ENCODE measurements at regions not wholly inside any gene's neighbourhood (a gene's known extent, or its start where the extent isn't known, plus 50 kb on each side); places are given as distances from the start of the nearest gene placed in this dataset.
"Not testable (repeated sequence)": the region's sequence is repeated elsewhere in the genome, so short reads cannot be mapped to it uniquely, and the experiment has no call there.

DNA sequence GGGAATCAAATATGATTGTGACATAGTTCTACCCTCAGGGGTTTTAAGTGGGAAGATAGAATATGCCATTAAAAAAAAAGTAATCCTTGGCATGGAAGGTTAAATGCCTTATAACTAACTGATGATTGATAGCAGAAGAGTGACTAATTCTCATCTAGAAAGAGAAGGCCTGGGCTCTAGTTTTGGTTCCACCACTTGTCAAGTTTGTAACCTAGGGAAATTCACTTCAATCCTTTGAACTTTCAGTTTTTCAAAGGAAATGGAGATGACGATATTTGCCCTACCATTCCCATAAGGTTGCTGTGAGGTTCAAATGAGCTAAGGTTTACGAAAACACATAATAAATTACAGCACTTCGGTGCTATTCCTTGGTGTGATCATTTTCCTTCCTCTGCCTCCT is 88.5 kb downstream of the GPR88 start:
- no peak for DNase-seq
- ATAC-seq = no peak
- intact Hi-C loops (cut with DNase I, micrococcal nuclease) = no loop called here

DNA sequence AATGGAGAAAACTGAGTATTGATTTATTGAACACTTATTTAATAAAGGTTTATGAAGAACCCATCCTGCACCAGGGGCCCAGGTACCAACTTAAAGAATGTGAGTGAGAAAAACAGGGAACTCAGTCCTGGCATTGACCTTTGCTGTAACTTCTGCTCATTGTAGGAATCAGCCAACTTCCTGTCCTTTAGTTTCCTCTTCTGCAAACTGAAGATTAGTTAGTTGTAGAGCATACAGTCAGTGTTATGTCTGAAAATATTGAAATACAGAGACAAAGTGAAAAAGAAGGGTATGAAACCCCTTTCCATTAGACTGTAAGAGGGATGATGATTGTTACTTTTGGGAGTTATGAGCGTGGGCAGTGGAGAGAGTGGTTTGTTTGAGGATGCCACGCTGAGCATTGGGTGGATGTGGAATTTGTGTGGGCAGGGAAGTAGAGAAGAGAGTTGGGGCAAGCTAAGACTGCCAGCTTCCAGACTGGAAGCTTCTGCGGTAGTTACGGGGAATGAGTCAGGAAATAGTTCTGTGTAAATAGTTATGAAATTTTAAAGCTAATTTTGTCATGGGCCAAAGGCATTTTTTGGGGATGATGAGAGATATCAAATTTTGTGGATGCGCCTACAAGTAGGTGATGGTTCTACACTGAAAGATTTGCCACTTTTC is 89.2 kb downstream of the GPR88 start:
- DNase-seq (no peak), ATAC-seq (no peak)
- intact Hi-C loops (cut with DNase I, micrococcal nuclease) = no loop called here

DNA sequence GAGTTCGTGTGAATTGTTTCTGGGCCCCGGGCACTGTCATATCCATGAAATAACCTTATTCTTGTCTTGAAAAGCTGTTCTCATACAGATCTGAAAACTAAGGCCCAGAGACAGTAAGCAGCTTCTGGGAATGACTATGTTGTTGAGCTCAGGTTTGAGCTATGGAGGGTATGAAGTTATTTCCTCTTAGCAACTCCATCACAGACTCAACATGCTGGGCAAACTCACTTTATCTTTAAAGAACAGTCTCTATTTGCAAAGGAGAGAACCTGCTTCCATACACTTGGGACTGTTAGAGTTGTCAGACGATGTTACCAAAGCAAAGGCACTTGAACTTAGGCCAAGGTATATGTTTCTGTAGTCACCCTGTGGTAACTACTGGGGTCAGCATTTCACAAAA is 90.0 kb downstream of the GPR88 start:
- ATAC-seq (no peak), DNase-seq (no peak)
- intact Hi-C loops (cut with DNase I, micrococcal nuclease) = no loop called here

DNA sequence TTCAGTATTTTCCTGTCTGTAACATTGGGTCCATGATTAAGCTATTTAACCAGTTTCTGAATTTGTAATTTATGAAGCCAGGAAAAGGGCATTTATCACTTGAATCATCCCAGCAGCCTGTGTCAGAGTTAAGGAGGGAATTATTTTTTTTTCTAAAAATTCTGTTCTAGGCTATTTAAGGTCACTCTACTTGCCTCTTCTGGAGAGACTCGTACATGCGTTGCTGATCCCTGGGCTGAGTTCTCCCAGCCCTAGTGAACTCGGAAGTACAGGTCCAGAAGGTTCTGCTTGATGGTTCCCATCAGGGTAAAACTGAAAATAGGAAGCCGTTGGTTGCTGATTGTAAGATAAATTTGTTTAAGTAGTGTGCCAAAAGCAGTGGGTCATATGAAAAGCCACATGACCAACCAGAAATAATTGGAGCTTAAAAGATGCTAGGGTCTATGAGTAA is 90.7 kb downstream of the GPR88 start:
- DNase-seq (no peak), ATAC-seq (no peak)
- intact Hi-C loops (cut with DNase I, micrococcal nuclease) = no loop called here

DNA sequence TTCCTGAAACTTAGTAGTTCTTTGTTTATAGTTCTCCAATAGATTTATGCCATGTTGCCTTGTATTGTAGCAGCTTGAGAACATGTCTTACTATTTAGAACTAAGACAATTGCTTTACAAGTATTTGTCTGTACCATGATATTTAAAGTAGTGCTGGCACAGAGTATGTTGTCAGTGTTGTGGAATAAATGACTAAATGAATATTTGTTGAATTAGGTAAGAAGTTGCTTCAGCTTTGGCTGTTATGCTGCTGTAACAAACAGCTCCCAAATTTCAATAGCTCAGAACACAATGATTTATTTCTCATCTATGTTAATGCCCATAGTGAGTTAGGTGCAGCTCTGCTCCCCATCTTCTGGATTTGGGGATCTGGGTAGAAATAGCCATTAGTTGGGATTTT is 90.2 kb upstream of the VCAM1 start:
- no peak for ATAC-seq
- intact Hi-C loops (cut with DNase I, micrococcal nuclease) = no loop called here
- DNase-seq = no peak

DNA sequence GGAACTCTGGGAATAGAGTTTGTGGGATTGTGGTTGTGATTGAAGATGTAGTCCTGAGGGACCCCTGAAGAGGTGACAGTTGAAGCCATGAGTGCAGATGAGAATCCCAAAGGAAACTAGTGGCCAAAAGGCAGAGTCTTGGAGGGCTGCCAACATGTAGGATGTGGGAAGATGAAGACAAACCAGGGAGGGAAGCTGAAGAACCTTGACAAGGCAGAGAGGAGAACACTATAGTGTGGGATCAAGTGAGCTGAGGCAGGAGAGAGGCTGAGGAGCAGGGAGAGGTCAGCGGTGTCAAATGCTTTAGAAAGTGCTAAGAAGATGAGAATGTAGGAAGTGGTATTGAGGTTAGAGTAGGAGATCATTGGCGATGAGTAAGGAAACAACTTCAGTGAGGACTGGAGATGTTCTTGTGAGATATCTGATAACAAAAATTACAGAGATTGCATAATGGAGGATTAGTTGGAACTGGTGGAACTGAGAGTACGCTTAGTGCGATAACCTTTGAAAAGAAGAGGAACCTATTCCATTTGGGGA is 88.5 kb upstream of the VCAM1 start:
- intact Hi-C loops (cut with DNase I, micrococcal nuclease) = no loop called here
- no peak for ATAC-seq
- no peak for DNase-seq

DNA sequence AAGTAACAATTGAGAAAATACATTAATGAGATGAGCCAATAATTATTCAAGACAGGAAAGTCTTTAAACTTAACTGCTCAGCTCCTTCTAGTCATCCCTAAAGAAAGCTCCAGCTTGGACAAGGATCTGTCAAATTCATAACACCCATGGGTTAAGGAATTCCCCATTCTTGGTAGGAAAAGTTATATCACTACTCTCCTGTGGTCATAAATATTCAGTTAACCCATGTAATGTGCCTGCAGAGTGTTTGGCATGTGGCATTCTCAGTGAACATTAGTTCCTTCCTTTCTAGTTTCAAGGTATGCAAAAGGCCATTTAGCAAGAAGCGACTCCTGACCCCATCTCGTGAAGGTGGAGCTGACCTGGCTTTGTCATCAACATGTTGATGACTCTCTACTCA is 76.7 kb upstream of the VCAM1 start:
- no peak for ATAC-seq
- DNase-seq = no peak
- intact Hi-C loops (cut with DNase I, micrococcal nuclease) = no loop called here

DNA sequence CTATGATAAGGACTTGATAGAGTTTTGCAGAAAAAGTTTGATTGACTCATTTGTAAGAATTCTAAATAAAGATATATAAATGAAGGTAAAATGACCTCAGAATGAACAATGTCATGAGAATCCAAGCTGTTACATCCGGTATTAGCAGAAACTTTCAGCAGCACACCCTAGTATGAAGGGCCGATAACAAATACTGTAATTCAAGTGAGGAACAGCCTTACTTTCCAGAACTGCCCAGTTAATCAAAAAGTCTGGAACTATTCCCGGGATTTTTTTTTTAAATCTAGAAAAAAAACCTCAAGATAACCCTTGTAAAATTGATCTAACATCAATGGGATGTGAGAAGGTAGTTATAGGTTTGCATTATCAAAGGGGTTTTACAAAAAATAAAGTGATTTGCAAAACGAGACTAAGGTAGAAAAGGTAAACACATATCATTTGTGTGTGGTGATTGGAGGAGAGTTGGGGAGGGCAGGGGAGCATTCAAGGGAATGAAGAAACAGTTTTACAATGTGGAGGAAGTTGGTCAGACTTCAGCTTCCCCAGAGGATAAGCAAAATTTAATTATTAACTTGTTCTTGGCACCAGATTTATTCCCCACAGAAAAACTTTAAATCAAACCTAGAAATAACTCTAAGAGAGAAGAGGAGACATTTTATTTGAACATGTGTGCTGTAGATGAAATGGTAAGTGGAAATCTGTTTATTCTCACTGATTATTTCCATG is 75.9 kb upstream of the VCAM1 start:
- DNase-seq = no peak
- peak; percentile 88 for ATAC-seq
- intact Hi-C loops (cut with DNase I, micrococcal nuclease) = no loop called here

DNA sequence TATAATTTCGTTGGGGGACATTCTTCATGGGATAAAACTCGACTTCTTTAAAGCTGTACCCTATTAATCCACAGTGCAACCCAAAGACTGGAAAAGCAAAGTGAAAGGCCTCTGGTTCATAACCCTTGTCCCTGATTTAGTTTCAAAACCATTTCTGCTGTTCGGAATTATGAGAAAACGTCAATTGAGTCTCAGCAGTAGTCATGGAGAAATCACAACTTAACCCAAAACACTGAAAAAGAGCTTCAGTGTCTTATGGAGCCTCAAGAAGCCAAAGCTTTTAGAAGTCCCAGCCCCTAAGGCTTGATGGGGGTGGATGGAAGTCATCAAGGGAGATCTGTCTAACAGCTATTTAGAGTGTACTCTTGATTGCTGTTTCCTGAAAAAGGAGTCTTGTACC is 73.5 kb upstream of the VCAM1 start:
- intact Hi-C loops (cut with DNase I, micrococcal nuclease) = no loop called here
- ATAC-seq (no peak), DNase-seq (no peak)

DNA sequence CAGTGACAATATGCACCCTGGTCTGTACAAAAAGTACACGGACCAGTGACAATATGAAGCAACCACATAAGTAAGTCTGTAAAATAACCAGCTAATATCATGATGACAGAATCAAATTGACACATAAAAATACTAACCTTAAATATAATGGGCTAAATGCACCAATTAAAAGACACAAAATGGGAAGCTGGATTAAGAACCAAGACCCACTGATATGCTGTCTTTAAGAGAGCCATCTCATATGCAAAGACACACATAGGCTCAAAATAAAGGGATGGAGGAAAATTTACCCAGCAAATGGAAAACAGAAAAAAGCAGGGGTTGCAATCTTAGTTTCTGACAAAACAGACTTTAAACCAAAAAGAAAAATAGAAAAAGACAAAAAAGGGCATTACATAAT is 70.4 kb upstream of the VCAM1 start:
- DNase-seq = no peak
- ATAC-seq = no peak
- intact Hi-C loops (cut with DNase I, micrococcal nuclease) = no loop called here

DNA sequence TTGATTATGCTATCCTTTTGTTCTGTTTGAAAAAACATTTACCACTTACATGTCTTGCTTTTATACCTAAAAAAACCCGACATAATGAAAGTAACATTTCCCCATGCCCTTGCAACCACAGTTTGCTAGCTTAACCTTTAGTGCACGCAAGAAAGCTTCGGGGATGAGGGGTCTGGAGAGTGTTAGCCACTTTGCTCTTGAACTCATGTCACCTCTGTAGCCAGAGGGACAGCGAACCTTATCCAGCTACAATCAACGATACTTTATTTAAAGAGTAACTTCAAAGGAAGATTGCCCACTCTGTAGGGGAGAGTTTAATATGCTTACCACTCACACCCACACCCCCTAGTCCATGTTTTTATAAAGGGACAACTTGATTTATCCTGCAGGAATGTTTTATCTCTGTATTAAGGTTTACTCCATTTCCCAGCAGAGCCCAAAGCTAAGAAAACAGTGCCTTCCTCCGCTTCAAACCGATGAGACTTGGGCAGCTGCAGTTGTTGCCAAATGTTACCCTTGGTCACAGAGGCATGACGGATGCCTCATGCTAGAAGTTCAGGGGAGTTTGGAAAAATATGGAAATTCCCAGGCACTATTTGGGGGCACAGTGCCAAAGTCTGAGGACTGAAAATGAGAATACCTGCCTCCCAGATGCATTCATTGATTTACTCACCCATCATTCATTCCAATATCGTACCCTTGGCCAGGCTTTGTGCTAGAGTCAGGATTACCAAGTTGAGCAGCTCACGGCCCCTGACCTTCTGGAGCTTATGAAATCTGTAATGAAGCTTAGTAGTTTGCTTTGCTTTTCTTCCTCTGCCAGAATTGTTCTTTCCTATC is 61.4 kb upstream of the VCAM1 start:
- DNase-seq (no peak), ATAC-seq (no peak)
- intact Hi-C loops (cut with DNase I, micrococcal nuclease) = no loop called here

DNA sequence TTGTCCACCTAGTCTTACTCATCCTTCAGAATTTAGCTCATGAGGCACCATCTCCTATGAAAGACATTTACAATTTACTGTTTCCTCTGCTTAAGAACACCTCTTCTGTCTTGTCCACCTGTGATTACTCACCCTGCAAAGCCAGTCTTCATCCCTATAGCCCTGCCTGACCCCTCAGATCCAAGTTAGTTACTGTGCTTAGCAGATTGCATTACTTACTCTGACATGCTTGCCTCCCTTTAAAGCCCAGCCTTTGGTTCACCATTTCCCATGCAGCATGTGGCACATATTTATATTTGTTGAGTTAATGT is 60.9 kb upstream of the VCAM1 start:
- ATAC-seq (no peak), DNase-seq (no peak)
- intact Hi-C loops (cut with DNase I, micrococcal nuclease) = no loop called here

DNA sequence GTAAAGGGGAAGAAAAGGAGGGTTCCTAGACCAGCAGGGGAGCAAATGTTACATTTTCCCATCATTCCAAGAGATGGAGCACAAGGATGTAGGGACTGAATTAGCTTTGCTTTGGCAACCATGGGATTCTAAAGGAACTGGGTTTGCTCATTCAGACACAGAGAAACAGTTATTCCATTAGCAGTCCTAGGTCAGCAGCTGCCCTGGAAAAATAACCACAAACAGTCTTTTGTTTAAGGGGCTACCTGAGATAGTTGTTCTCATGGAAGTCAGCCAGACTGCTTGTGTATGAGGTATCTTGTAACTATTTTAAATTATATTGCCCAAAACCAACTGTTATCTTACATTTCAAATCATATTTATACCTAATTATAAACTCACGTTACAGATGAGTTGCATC is 58.4 kb upstream of the VCAM1 start:
- no peak for ATAC-seq
- DNase-seq = no peak
- intact Hi-C loops (cut with DNase I, micrococcal nuclease) = no loop called here

DNA sequence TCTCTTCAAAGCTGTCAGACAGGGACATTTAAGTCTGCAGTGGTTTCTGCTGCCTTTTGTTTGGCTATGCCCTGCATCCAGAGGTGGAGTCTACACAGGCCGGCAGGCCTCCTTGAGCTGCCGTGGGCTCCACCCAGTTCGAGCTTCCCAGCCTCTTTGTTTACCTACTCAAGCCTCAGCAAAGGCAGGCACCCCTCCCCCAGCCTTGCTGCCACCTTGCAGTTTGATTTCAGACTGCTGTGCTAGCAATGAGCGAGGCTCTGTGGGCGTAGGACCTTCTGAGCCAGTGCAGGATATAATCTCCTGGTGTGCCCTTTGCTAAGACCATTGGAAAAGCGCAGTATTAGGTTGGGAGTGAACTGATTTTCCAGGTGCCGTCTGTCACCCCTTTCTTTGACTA is 51.0 kb upstream of the VCAM1 start:
- DNase-seq; intact Hi-C loops (cut with DNase I, micrococcal nuclease); ATAC-seq: not testable (repeated sequence)
